ENCODE measurements at regions not wholly inside any gene's neighbourhood (a gene's known extent, or its start where the extent isn't known, plus 50 kb on each side); places are given as distances from the start of the nearest gene placed in this dataset.

GRCh38 chr11:20235164-20235563 lies 74.9 kb upstream of the DBX1 start:
- H4K20me1 ChIP-seq (replicated peaks; ENCODE audit: insufficient read depth) = no peaks in the 10 kb centered on the region
- no peak overlapping the region for H3K4me3 Mint-ChIP-seq
- TF ChIP-seq JUNB (IDR thresholded peaks at IDR 0.05; ENCODE audit: unreplicated experiment) (no peak), ZNF462 (CRISPR knock-in tag; IDR thresholded peaks at IDR 0.05) (no peak), NANOG (IDR thresholded peaks at IDR 0.05; ENCODE audit: borderline replicate concordance) (no peak), POLR2AphosphoS5 (IDR thresholded peaks at IDR 0.05; ENCODE audit: low read depth) (no peak), ZNF114 (CRISPR knock-in tag; IDR thresholded peaks at IDR 0.05) (no peak), CREB1 (CRISPR knock-in tag; IDR thresholded peaks at IDR 0.05; ENCODE audit: low read depth) (no peak), STAT1 (IDR thresholded peaks at IDR 0.05; ENCODE audit: unreplicated experiment) (no peak), ETS1 (IDR thresholded peaks at IDR 0.05) (no peak), EZH2phosphoT487 (IDR thresholded peaks at IDR 0.05; ENCODE audit: unreplicated experiment) (no peak), CTCF (conservative IDR thresholded peaks at IDR 0.05; ENCODE audit: low read depth in 2 of 2) (no peak), ZNF331 (CRISPR knock-in tag; IDR thresholded peaks at IDR 0.05; ENCODE audit: low read depth) (no peak), REST (IDR thresholded peaks at IDR 0.05; ENCODE audit: unreplicated experiment) (no peak), EZH2 (IDR thresholded peaks at IDR 0.05; ENCODE audit: low read depth, unreplicated experiment) (no peak)
- no peaks in the 10 kb centered on the region for H3K27me3 Mint-ChIP-seq (ENCODE audit: insufficient read depth, low read depth, poor library complexity)
- H3K4me2 ChIP-seq = no peak overlapping the region
- no peak for ATAC-seq
- no peak overlapping the region for H3K27ac Mint-ChIP-seq
- no peak overlapping the region for H2AFZ ChIP-seq
- no peaks in the 10 kb centered on the region for H3K27me3 ChIP-seq (ENCODE audit: insufficient read depth)
- no peak overlapping the region for H3K4me3 ChIP-seq
- H3K36me3 ChIP-seq (ENCODE audit: insufficient read depth) = no peaks in the 10 kb centered on the region
- 0 out of 2 replicates have a peak, but pooled peaks cover 3% of the 10 kb centered on the region for H3K9me2 ChIP-seq (ENCODE audit: insufficient read depth)
- no peak overlapping the region for H3K27ac ChIP-seq (ENCODE audit: low read depth)
- no peak for DNase-seq (ENCODE audit: low spot score)
- peaks cover 16% of the 10 kb centered on the region for H3K9me3 Mint-ChIP-seq
- no peaks in the 10 kb centered on the region for H3K79me2 ChIP-seq (replicated peaks; ENCODE audit: insufficient read depth)
- H3K4me1 ChIP-seq (ENCODE audit: insufficient read depth) = no peaks in the 10 kb centered on the region
- H3F3A ChIP-seq (replicated peaks; ENCODE audit: low read depth) = no peaks in the 10 kb centered on the region
- H3K4me1 Mint-ChIP-seq = no peaks in the 10 kb centered on the region
- H3K36me3 Mint-ChIP-seq (ENCODE audit: low read depth) = 0 out of 3 replicates have a peak, but pooled peaks cover 3% of the 10 kb centered on the region

Data from GM23338 (cell line).